Nephron (organoid): ENCODE measurements at regions not wholly inside any gene's neighbourhood (a gene's known extent, or its start where the extent isn't known, plus 50 kb on each side); places are given as distances from the start of the nearest gene placed in this dataset.

ENCODE experiments used
- H3K27ac Mint-ChIP-seq, 3 experiments: 2 replicates each; pipeline ENCODE4 v1.8.0; 2020; ENCODE audit warnings: mixed read lengths in 3 of 3, mild to moderate bottlenecking in 2 of 3, moderate library complexity in 1 of 3
- H3K27me3 Mint-ChIP-seq: 2 replicates; pipeline ENCODE4 v1.8.0; 2021; ENCODE audit warnings: low read depth, mild to moderate bottlenecking, moderate library complexity, mixed read lengths
- H3K36me3 Mint-ChIP-seq: 2 replicates; pipeline ENCODE4 v1.8.0; 2020; ENCODE audit warnings: low read depth, mixed read lengths
- H3K4me1 Mint-ChIP-seq: 2 replicates; pipeline ENCODE4 v1.8.0; 2020; ENCODE audit warnings: mixed read lengths
- H3K4me3 Mint-ChIP-seq, 3 experiments: 2 replicates each; pipeline ENCODE4 v1.8.0; 2020; ENCODE audit warnings: mild to moderate bottlenecking in 3 of 3, mixed read lengths in 3 of 3, moderate library complexity in 2 of 3
- H3K9me3 Mint-ChIP-seq: 2 replicates; pipeline ENCODE4 v1.8.0; 2020; ENCODE audit warnings: mixed read lengths
- CTCF ChIP-seq, 3 experiments: fragments of 200-600 bp; sonication (generic); IDR thresholded peaks; one replicate each; pipeline ENCODE4 v1.5.0; 2021; ENCODE audit warnings: antibody characterized with exemption in 3 of 3; ENCODE audit not compliant: unreplicated experiment in 3 of 3

- no peaks in the 10 kb centered on the region for H3K27me3 Mint-ChIP-seq
- no peak for TF ChIP-seq CTCF (IDR thresholded peaks at IDR 0.05; ENCODE audit: unreplicated experiment in 3 of 3)
- H3K36me3 Mint-ChIP-seq: no peaks in the 10 kb centered on the region
- H3K27ac Mint-ChIP-seq: no peak overlapping the region
- H3K4me1 Mint-ChIP-seq: peaks cover 6% of the 10 kb centered on the region
- no peak overlapping the region for H3K4me3 Mint-ChIP-seq
- H3K9me3 Mint-ChIP-seq: no peaks in the 10 kb centered on the region
Observed at GRCh38 chr18:57973889-57974288, 70.1 kb upstream of the NEDD4L start.

- no peaks in the 10 kb centered on the region for H3K9me3 Mint-ChIP-seq
- H3K27ac Mint-ChIP-seq: no peak overlapping the region
- no peak overlapping the region for H3K4me3 Mint-ChIP-seq
- no peaks in the 10 kb centered on the region for H3K27me3 Mint-ChIP-seq
- no peak for TF ChIP-seq CTCF (IDR thresholded peaks at IDR 0.05; ENCODE audit: unreplicated experiment in 3 of 3)
- no peaks in the 10 kb centered on the region for H3K4me1 Mint-ChIP-seq
- H3K36me3 Mint-ChIP-seq: no peaks in the 10 kb centered on the region
Observed at GRCh38 chr18:57970356-57971095, 73.5 kb upstream of the NEDD4L start.

- no peaks in the 10 kb centered on the region for H3K36me3 Mint-ChIP-seq
- no peaks in the 10 kb centered on the region for H3K9me3 Mint-ChIP-seq
- H3K27me3 Mint-ChIP-seq: no peaks in the 10 kb centered on the region
- TF ChIP-seq CTCF (IDR thresholded peaks at IDR 0.05; ENCODE audit: unreplicated experiment in 3 of 3): no peak
- H3K27ac Mint-ChIP-seq: no peak overlapping the region
- H3K4me3 Mint-ChIP-seq: no peak overlapping the region
- H3K4me1 Mint-ChIP-seq: no peaks in the 10 kb centered on the region
Observed at GRCh38 chr18:57969824-57970223, 74.2 kb upstream of the NEDD4L start.

DNA sequence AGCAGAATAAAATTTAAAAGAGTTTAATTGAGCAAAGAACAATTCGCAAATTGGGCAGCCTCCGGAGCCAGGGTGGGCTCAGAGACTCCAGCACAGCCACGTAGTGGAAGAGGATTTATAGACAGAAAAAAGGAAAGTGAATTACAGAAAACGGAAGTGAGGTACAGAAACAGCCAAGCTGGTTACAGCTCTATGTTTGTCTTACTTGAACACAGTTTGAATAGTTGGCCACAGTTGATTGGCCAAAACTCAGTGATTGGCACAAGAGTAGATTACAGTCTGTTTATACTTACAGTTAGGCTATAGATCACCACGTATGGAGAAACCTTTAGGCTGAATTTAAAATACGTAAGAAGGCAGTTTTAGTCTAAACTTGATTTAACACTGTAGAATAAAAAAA lies 78.8 kb upstream of the NEDD4L start:
- no peaks in the 10 kb centered on the region for H3K27me3 Mint-ChIP-seq
- H3K4me1 Mint-ChIP-seq: no peaks in the 10 kb centered on the region
- no peaks in the 10 kb centered on the region for H3K36me3 Mint-ChIP-seq
- no peak overlapping the region for H3K27ac Mint-ChIP-seq
- no peak overlapping the region for H3K4me3 Mint-ChIP-seq
- TF ChIP-seq CTCF (IDR thresholded peaks at IDR 0.05; ENCODE audit: unreplicated experiment in 3 of 3): no peak
- H3K9me3 Mint-ChIP-seq: no peaks in the 10 kb centered on the region

- Mint-ChIP-seq H3K9me3 (no peaks in the 10 kb centered on the region), H3K27me3 (no peaks in the 10 kb centered on the region), H3K4me1 (no peaks in the 10 kb centered on the region), H3K4me3 (no peak overlapping the region), H3K36me3 (no peaks in the 10 kb centered on the region), H3K27ac (no peak overlapping the region)
- TF ChIP-seq CTCF (IDR thresholded peaks at IDR 0.05; ENCODE audit: unreplicated experiment in 3 of 3): no peak
Observed at GRCh38 chr18:57961876-57962505, 82.0 kb upstream of the NEDD4L start.

DNA sequence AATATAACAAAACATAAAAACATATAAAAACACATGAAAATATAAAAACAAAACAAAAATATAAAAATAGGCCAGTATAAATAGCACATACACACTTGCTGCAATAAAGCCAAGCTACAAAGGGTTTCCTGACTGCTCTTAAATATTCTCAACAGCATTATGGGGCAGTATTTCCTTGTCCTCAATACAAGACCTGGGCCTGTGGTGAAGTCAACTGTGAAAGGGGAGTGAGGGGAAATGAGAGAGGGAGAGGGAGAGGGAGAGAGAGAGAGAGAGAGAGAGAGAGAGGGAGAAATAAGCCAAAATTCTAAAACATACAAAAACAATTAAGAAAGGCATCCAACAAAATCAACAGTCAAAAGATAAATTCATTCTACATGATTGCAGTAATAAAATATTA lies 82.6 kb upstream of the NEDD4L start:
- no peaks in the 10 kb centered on the region for H3K27me3 Mint-ChIP-seq
- H3K4me3 Mint-ChIP-seq: no peak overlapping the region
- H3K4me1 Mint-ChIP-seq: no peaks in the 10 kb centered on the region
- TF ChIP-seq CTCF (IDR thresholded peaks at IDR 0.05; ENCODE audit: unreplicated experiment in 3 of 3): no peak
- no peaks in the 10 kb centered on the region for H3K9me3 Mint-ChIP-seq
- no peaks in the 10 kb centered on the region for H3K36me3 Mint-ChIP-seq
- H3K27ac Mint-ChIP-seq: no peak overlapping the region
